ENCODE measurements at regions not wholly inside any gene's neighbourhood (a gene's known extent, or its start where the extent isn't known, plus 50 kb on each side); places are given as distances from the start of the nearest gene placed in this dataset.

DNA sequence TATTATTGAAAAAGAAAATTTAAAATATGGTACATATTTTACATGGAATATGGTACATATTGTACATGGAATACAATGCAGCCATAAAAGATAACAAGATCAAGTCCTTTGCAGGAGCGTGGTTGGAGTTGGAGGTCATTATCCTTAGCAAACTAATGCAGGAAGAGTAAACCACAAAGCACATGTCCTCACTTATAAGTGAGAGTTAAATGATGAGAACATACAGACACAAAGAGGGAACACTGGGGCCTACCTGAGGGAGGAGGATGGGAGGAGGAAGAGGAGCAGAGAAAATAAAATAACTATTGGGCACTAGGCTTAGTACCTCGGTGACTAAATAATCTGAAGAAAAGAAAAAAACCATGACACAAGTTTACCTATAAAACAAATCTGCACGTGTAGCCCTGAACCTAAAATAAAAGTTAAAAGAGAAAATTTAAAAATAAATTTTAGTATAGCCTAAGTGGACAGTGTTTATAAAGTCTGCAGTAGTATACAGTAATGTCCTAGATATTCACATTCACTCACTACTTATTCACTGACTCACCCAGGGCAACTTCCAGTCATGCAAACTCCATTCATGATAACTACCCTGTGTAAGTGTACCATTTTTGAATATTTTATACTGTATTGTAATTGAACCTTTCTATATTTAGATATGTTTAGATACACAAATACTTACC is 204.4 kb downstream of the FAM76B start:
- DNase-seq (ENCODE audit: low read depth) = peak; percentile 27

DNA sequence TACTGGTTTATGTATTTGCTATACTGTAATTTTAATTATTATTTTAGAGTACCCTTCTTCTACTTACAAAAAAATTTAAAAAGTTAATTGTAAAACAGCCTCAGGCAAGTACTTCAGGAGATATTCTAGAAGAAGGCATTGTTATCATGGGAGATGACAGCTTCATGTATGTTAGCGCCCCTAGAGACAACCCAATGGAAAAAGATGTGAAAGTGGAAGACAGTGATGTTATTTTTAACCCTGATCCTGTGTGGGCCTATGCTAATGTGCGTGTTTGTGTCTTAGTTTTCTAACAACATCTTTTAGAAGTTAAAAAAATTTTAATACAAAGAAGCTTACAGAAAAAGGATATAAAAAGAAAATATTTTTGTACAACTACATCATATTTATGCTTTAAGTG is 205.0 kb downstream of the FAM76B start:
- no peak for DNase-seq (ENCODE audit: low read depth)

DNA sequence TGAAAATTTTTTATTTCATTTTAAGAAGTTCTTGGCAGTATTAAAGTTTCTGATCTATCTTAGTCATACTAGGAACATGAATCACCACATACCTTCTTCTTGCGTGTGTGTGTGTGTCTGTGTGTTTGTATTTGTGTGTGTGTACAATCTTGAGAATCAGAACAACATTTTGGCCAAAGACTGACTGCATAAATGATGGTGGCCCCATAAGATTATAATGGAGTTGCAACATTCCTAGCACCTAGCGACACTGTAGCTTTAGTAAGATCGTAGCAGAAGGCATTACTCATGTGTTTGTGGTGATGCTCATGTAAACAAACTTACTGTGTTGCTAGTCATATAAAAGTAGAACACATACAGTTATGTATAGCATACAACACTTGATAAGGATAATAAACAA is 205.4 kb downstream of the FAM76B start:
- peak; percentile 27 for DNase-seq (ENCODE audit: low read depth)

DNA sequence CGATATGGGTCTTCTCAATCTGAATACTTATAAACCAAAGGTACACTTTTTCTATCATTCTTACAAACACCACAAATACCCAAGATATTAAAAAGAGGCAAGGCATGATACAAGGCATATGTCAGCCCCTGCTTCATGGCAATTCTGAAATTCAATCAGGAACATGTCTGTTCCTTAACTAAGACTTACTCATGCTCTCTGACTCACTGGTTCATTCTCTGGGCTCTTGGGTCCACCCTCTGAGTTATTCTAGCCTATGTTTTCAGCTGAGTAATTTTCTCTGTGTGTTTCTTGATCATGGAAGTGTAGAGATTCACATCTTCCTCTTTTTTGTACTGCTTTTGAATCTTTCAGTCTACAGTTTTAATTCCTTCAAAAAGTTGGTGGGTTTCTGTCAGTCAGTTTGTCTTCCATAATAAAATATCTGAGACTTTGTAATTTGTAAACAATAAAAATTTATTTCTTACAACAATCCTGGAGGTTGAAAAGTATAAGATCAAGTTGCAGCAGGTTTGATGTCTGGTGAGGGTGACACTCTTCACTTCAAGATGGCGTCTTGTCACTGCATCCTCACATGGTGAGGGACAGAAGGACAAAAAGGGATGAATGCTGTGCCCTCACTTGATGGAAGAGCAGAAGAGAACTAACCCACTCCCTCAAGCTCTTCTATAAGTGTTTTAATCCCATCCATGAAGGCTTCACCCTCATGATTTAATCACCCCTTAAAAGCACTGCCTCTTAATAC is 211.7 kb downstream of the FAM76B start:
- peak; percentile 42 for DNase-seq (ENCODE audit: low read depth)

DNA sequence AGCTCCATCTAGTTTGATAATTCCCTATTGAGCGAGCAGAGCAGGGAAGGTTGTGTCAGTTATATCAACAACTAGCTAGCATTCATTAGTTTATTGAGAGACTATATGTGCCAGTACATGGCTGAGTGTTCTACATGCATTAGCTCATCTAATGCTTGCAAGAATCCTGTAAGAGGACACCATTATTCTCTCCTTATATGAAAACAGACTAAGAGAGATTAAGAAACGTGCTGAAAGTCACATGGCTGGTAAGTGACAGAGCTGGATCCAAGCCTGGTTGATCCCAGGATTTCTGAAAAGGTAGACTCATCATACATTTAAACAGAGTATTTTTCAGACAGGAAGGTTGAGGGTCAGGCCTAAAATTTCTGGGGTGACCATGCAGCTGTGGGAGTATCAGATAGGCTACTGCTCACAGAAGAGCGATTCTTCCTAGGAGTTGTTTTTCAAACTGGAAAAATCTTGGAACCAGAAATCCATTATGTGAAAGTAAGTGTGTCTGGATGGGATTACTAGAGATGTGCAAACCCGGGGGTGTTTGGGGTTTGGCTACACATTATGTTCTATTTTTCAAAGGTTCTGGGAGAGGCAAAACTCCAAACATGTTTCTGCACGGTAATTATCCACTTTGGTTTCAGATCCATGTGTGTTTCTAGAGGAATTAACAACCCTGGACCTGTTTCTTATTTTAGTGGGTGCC is 213.3 kb downstream of the FAM76B start:
- DNase-seq (ENCODE audit: low read depth) = no peak

DNA sequence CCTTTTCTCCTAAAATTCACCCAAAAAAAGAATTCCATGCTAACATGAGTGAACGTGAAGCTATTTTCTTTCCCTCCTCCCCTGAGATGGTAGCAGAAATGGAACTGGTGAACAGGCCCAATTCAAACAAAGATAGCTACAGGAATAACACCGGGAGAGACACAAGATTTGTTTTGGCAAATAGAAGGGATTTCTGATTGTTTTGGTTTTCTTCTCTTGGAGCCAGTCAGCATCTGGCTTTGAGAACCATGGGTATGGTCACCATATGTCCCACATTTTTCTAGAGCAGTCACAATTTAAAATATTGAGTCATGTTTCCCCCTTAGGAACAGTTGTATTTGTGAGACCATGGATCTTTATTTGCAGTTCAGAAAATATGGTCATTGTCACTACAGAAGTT is 214.1 kb downstream of the FAM76B start:
- no peak for DNase-seq (ENCODE audit: low read depth)

DNA sequence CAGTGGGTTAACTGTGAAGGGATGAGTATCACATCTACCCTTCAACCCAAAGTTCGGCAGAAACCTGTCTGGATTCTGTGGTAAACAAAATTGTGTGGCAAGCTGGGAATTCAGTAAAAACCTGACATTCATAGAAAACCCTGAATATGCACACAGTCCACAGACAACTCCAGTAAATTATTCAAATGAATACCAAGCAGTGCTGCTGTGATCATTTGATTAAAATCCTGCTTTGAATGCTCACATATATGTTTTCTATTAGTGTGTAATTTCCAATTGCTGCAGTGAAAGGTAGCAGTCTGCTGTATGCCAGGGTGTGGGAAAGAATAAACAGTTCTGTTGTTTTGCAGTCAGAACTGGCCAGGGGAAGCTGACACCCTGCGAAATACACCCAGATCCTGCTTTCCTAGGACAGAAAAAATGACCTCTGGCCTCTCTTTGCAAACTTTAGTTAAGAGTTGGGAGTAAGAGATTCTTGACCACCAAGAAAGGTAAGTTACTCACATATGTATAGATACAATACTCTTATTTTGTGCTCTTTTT is 217.8 kb downstream of the FAM76B start:
- no peak for DNase-seq (ENCODE audit: low read depth)

DNA sequence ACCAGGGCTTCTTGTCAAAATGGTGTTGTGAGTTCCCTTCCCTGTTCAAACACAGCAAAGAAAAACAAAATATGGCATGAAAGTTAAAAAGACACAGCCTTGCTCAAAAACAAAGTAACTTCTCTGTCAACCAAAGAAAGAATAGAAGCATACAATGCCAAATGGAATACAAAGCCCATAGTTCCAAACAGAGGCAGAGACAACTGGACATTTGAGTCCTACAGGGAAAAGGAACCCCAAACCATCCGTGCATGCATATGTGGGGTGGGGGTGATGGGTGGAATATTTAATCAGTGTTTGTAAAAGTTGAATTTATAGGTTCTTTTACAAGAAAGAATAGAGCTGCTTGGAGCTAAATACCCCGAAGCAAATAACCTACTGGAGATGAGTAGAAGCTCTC is 218.7 kb downstream of the FAM76B start:
- DNase-seq (ENCODE audit: low read depth) = no peak

DNA sequence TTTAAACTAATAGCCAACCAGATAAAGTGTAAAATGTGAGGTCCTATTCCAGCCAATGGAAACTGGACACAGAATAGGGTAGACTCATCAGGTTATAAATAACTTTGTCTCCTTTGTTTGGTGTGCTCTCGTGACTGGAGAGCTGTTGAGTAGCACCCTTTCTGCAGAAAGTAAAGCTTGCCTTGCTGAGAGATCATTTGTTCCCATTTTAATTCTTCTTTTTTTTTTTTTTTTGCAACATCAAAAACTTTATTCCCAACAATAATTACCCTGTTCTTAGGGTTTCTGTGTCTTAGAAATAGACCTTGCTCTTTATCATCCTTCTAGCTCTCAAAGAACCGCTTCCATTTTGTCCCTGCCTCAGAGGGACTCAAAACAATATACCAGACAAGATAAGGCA is 220.4 kb downstream of the FAM76B start:
- no peak for DNase-seq (ENCODE audit: low read depth)

DNA sequence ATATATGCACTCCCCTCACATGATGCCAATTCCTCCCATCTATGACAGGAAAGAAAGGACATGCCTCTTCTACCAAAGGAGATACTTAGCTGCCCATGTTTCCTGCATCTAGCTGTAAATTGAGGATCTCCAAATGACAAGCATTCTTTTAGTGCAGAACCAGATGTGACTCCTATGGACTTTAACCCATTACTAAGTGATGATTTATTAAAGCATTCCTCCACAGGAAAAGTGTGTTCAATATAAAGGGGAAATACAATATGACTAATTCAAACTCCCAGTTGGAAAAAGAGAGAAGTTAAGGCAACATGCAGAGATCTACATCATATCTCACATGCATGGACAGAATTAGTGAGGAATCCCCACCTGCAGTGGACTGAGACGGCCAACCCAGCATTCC is 221.3 kb downstream of the FAM76B start:
- no peak for DNase-seq (ENCODE audit: low read depth)

DNA sequence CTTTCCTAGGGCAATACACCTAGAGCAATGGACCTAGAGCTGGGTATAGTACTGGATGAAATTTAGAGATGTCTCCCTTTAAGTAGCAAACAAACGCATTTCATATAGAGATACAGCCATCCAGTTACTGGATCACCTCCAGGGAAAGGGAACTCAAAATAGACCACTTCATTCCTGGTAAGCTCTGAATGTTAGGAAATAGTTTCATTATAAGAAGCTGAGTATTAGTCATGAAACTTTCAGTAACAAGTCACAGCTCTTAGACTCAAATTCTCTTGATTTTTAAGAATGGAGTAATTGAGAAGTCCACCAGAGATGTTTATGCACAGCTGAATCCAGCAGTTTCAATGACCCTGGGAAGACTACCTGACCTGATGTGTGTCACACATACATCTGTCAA is 221.9 kb downstream of the FAM76B start:
- DNase-seq (ENCODE audit: low read depth) = peak; percentile 45

DNA sequence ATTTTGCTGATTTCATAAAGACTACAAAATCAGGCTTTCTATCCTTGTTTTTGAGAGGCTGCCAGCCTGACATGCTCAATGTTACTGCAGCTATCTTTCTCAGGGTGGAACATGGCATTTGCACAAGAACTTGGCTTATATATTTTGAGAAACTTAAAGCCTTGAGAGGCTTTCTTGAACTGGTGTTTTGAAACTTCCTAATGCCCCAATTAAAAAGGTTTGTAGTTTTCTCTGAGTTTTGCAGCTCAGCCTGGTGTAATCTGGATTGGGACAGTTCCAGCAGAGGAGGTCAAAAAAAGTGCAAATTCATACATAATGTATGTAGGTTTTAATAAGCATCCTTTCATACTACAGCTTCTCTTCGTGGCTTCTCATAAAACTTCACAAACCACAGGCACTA is 223.4 kb downstream of the FAM76B start:
- no peak for DNase-seq (ENCODE audit: low read depth)

DNA sequence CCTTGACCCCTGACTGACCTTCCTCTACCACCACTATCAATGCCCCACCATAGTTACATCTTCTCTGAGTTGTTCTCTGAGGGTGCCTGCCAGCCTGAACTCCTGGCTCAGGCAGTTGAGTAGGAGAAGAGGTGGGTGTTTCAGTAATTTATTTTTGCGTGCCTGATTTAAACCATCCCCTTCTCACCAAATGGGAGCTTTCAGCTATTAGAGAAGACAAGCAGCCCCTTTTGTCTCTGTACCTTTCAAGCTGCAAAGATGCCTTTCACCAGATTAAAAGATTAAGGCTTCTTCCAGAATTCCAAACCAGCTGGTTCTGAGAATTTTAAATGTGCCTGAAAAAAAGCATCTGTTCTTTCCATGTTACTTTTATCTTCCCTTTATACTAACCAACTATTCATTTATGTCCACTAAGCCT is 223.8 kb downstream of the FAM76B start:
- no peak for DNase-seq (ENCODE audit: low read depth)

DNA sequence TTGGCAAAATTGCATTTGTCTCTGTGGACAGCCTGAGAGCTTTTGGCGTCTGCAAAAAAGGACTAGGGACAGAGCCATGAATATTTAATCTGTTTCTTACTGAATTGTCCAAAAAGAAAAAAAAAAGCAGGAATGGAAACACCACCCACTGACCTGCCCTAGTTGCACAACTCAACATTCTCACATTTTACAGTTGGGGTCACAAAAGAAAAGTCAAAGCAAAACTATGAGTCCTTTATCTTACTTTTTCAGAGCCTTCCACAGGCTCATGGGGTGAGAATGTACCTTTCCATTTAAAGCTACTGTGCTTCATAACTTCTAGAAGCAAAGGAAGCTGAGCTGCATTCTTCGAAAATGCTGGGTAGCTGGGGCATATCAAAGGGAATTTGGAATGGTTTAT is 225.7 kb downstream of the FAM76B start:
- DNase-seq (ENCODE audit: low read depth) = no peak

DNA sequence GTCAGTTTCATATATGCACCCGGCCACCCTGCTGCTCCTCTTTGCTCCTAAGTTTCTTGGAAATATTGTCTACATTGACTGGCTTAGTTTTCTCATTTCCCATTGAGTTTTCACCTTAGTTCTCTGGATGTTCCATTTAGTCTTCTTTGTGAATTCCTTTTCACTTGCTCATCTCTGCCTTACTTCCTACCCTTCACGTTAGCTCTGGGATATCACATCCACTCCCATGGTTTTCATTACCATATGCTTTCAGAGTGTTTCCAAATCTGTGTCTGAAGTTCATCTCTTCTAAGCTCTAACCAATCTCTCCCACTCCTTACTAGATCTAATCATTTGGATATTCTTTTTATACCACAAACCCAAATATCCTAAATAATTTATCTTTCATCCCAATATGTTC is 226.4 kb downstream of the FAM76B start:
- DNase-seq (ENCODE audit: low read depth) = no peak

DNA sequence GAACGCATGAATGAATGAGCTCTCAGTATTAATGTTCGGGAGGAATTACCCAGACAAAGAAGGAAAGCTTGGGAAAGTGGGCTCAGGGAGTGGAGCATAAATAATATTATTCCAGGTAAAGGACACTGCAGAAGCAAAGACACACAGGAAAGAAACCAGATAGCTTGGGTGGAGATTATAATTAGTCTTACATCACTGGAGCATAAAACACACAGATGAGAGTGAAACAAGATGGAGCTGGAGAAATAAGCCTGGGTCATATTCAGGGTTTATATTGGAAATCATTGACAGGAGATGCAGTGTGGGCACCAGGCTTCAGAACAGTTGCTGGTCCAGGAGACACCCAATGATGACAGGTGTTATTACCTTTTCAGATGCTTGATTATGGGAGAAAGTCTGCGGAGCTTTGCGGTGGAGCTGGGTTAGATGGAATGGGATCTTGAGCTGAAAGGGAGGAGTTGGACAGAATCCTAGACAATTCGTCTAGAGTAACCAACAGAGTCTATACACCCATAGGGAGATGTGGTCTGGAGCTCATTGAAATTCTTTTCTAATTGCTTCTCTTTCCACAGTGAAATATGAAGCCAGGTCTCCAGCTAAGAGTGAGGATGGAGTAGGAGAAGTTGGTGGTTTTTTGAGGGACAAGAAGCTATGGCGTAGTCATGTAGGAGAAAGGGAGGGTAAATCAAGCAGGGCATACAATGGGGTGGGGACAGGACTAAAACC is 227.2 kb downstream of the FAM76B start:
- no peak for DNase-seq (ENCODE audit: low read depth)

DNA sequence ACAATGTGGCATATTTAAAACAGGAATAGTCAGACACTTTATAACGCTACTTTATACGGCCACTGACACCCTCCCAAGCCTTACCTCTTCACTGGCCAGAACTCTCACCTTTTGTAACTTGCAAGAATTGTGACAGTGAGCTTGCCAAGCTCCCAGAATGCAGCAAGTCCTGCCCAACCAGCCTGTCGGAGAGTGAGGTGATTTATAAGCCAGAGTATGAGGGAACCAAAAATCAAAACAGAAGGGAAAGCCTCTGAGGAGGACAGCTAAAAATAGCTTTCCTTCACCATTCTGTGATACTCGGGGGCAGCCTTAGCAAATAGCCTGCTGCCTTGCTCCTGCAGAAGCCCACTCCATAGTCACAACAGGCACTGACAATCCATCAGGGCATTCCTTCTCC is 229.7 kb downstream of the FAM76B start:
- DNase-seq (ENCODE audit: low read depth) = no peak

DNA sequence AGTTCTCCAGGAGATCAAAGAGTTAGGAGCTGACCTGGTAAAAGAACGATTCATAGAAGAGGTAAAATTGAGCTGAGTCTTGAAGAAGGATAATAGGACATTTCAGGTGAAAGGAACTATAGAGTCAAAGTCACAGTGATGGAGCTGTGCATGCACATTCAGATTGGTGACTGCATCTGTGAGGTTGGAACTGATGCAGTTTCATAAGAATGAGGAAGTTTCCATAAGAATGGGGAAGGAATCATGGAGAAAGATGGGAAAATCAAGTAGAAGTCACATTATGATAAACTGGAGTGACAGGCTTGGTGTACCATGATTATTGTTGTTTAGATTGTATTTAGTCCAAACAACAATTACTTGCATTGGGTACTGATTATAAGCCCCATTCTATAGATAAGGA is 232.2 kb downstream of the FAM76B start:
- DNase-seq (ENCODE audit: low read depth) = no peak

DNA sequence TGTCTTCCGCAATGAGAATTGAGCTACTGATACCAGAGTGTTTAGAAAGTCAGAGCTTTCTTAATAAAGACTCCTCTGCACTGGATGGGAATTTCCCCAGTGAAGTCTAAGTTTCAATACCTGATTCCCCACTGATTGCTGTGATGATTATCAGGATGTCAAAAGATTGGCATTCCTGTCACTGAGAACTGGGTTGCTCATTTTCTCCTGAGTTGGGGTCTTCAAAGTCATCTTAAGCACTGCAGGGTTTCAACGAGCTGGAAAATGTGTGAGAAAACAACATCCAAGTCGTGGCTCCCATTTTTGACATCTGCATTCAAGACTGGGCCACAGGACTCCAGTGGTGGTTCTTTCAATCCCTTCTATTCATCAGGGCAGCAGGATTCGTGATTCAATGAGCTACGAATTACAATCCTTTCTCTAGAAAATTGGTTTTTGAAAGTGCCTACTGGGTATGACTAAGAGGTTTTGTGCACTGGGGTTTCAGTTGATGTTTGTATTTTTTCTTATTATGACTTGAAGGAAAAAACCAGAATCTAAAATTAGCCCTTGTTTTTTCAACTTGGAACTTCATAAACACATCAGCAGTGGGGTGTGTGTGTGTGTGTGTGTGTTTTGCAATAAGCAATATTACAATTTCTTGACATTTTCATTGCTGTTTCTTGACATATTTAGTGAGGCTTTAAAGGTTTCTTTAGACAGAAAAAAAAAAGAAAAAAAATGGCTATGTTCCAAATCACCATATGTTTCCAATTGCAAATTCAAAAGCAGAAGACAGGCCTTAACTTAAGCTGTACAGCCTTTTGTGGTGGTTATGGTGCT is 233.0 kb downstream of the FAM76B start:
- DNase-seq (ENCODE audit: low read depth) = peak; percentile 81

DNA sequence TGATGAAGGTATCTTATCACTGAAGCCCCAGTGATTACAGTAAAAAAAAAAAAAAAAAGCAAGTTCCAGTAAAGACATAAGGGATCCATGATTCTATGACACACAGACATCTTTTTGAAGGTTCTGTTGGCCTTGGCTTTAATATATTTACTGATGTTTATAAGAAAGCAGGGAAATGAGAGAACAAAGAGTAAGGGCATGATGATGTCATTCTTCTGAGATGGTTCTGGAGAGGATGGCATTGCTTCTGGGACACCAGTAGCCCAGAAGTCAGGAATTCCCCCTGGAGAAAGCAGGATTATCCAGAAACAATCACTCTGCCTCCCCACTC is 233.6 kb downstream of the FAM76B start:
- DNase-seq (ENCODE audit: low read depth) = no peak

DNA sequence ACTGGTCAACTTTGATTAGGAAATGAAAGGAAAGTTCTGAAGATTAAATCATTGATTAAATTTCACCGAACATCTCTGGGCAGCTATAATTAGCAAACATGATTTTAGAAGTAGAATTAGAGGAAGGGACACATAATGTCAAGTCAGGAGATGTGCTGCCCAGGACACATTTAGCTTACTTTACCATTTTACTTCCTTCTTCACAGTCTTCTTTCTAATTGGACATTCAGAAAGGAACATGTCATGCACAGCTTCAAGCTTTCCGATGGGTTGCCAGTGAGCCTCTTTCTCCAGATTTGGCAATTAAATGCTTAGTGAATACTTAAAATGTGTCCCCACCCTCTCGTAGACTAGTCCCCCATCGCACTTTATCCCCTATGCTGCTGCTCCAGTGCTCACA is 234.7 kb downstream of the FAM76B start:
- DNase-seq (ENCODE audit: low read depth) = no peak

DNA sequence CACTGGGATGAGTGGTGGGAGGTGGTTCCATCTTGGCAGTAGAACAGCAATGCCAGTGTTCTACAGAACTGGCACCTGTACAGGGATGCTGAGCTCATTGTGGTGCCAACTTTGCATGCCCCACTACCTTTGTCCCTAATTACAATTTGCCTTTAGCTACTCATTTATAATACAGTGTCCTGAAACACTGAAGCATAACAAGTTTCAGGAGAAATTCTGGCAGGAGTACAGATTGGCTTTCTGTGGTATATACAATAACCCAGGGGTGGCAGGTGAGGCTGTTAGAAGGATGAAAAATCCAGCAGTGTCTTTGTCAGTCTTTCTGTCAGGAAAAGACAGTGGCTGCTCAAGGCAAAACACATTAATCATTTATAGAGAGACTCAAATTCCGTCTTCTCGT is 240.3 kb downstream of the FAM76B start:
- DNase-seq (ENCODE audit: low read depth) = no peak

Data from GM04503 (cell line).